ENCODE measurements at regions not wholly inside any gene's neighbourhood (a gene's known extent, or its start where the extent isn't known, plus 50 kb on each side); places are given as distances from the start of the nearest gene placed in this dataset.

DNA sequence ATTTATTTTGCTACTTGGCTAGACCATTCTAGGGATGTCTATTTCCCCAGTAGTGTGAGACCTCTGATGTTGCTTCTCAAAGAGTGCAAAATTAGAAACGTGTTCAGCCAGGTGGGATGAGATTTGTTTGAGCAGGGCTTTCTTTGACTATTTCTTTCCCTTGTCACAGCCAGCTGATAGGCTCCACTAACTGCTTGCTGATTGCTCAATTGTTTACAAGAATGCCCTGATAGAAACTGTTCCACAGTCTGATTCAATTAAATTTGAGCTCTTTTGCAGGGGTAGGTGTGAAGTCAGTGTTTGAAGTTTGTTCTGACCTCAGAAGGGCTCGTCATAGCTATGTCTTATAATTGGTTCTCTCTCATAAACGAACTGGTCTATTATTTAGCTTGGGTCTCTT lies 220.5 kb downstream of the FNDC1 start:
- TF ChIP-seq SIN3A (IDR thresholded peaks at IDR 0.05; ENCODE audit: borderline replicate concordance, insufficient read depth, low read length) (no peak), POLR2AphosphoS5 (IDR thresholded peaks at IDR 0.05; ENCODE audit: low read depth, low read length) (no peak), TAF1 (IDR thresholded peaks at IDR 0.05; ENCODE audit: borderline replicate concordance, insufficient read depth, low read length) (no peak), REST (IDR thresholded peaks at IDR 0.05; ENCODE audit: insufficient read depth in 1 of 2, low read depth in 2 of 2, low read length in 2 of 2) (no peak)
